HFFc6 (cell line): ENCODE measurements at regions not wholly inside any gene's neighbourhood (a gene's known extent, or its start where the extent isn't known, plus 50 kb on each side); places are given as distances from the start of the nearest gene placed in this dataset.

Experiments used
- DNase-seq: peaks from one replicate; pipeline ENCODE4 v3.0.0-alpha.2; 2018
- H3K27ac Mint-ChIP-seq: 2 replicates; pipeline ENCODE4 v1.8.0; 2020; ENCODE audit warnings: mild to moderate bottlenecking, mixed read lengths
- H3K27me3 Mint-ChIP-seq: 2 replicates; pipeline ENCODE4 v1.8.0; 2021; ENCODE audit warnings: mild to moderate bottlenecking, moderate library complexity, mixed read lengths; ENCODE audit not compliant: insufficient read depth
- H3K36me3 Mint-ChIP-seq: 2 replicates; pipeline ENCODE4 v1.8.0; 2021; ENCODE audit warnings: low read depth, mixed read lengths
- H3K4me1 Mint-ChIP-seq: 2 replicates; pipeline ENCODE4 v1.8.0; 2020; ENCODE audit warnings: low read depth, mixed read lengths
- H3K4me3 Mint-ChIP-seq: 2 replicates; pipeline ENCODE4 v1.8.0; 2020; ENCODE audit warnings: mild to moderate bottlenecking, moderate library complexity, mixed read lengths
- H3K9me3 Mint-ChIP-seq: 2 replicates; pipeline ENCODE4 v1.8.0; 2020; ENCODE audit warnings: mild to moderate bottlenecking, mixed read lengths
- CTCF ChIP-seq: fragments of 200-600 bp; sonication (generic); IDR thresholded peaks from 2 replicates; pipeline ENCODE4 v1.5.0; 2021; ENCODE audit warnings: antibody characterized with exemption, mild to moderate bottlenecking

- Mint-ChIP-seq H3K27ac (no peak overlapping the region), H3K4me1 (peaks cover 34% of the 10 kb centered on the region), H3K4me3 (no peak overlapping the region), H3K9me3 (no peaks in the 10 kb centered on the region), H3K27me3 (no peaks in the 10 kb centered on the region; the same call in 1 of the 2 replicates), H3K36me3 (no peaks in the 10 kb centered on the region)
- no peak for DNase-seq
- no peak for TF ChIP-seq CTCF
These were observed 110.5 kb upstream of the FUT8 start for GRCh38 chr14:65301862-65302539.

GRCh38 chr14:65302571-65303189, 109.8 kb upstream of the FUT8 start:
- DNase-seq = no peak
- H3K36me3 Mint-ChIP-seq = no peaks in the 10 kb centered on the region
- peaks cover 34% of the 10 kb centered on the region for H3K4me1 Mint-ChIP-seq
- H3K9me3 Mint-ChIP-seq = no peaks in the 10 kb centered on the region
- no peaks in the 10 kb centered on the region; the same call in 1 of the 2 replicates for H3K27me3 Mint-ChIP-seq
- TF ChIP-seq CTCF = no peak
- no peak overlapping the region for H3K4me3 Mint-ChIP-seq
- H3K27ac Mint-ChIP-seq = peak overlapping the region; percentile 94; the same call in 1 of the 2 replicates

- peak; percentile 20 for DNase-seq
- no peaks in the 10 kb centered on the region for H3K36me3 Mint-ChIP-seq
- H3K4me3 Mint-ChIP-seq = peak overlapping the region; percentile 71
These were observed 109.2 kb upstream of the FUT8 start for GRCh38 chr14:65303190-65303898.

GRCh38 chr14:65303899-65304222, 108.7 kb upstream of the FUT8 start:
- no peaks in the 10 kb centered on the region for H3K9me3 Mint-ChIP-seq
- DNase-seq = no peak
- H3K36me3 Mint-ChIP-seq = no peaks in the 10 kb centered on the region
- H3K4me3 Mint-ChIP-seq = peak overlapping the region; percentile 71
- peak overlapping the region; percentile 94 for H3K27ac Mint-ChIP-seq
- no peak for TF ChIP-seq CTCF
- H3K4me1 Mint-ChIP-seq = peaks cover 34% of the 10 kb centered on the region
- no peaks in the 10 kb centered on the region; the same call in 1 of the 2 replicates for H3K27me3 Mint-ChIP-seq

More at GRCh38 chr14:65303190-65303898, 109.2 kb upstream of the FUT8 start:
- H3K4me1 Mint-ChIP-seq = peaks cover 34% of the 10 kb centered on the region
- peak overlapping the region; percentile 94 for H3K27ac Mint-ChIP-seq
- H3K9me3 Mint-ChIP-seq = no peaks in the 10 kb centered on the region
- no peak for TF ChIP-seq CTCF
- no peaks in the 10 kb centered on the region; the same call in 1 of the 2 replicates for H3K27me3 Mint-ChIP-seq

- Mint-ChIP-seq H3K4me1 (peaks cover 34% of the 10 kb centered on the region), H3K4me3 (no peak overlapping the region), H3K36me3 (no peaks in the 10 kb centered on the region), H3K27me3 (no peaks in the 10 kb centered on the region; the same call in 1 of the 2 replicates), H3K27ac (no peak overlapping the region; the same call in 1 of the 2 replicates), H3K9me3 (no peaks in the 10 kb centered on the region)
- no peak for TF ChIP-seq CTCF
- DNase-seq = no peak
These were observed 108.3 kb upstream of the FUT8 start for GRCh38 chr14:65304239-65304638.
